ENCODE measurements at regions not wholly inside any gene's neighbourhood (a gene's known extent, or its start where the extent isn't known, plus 50 kb on each side); places are given as distances from the start of the nearest gene placed in this dataset.
"Not testable (repeated sequence)": the region's sequence is repeated elsewhere in the genome, so short reads cannot be mapped to it uniquely, and the experiment has no call there.

- no peak overlapping the region for H3K4me3 ChIP-seq (ENCODE audit: low read depth, low read length)
- TF ChIP-seq, protein P1, sequence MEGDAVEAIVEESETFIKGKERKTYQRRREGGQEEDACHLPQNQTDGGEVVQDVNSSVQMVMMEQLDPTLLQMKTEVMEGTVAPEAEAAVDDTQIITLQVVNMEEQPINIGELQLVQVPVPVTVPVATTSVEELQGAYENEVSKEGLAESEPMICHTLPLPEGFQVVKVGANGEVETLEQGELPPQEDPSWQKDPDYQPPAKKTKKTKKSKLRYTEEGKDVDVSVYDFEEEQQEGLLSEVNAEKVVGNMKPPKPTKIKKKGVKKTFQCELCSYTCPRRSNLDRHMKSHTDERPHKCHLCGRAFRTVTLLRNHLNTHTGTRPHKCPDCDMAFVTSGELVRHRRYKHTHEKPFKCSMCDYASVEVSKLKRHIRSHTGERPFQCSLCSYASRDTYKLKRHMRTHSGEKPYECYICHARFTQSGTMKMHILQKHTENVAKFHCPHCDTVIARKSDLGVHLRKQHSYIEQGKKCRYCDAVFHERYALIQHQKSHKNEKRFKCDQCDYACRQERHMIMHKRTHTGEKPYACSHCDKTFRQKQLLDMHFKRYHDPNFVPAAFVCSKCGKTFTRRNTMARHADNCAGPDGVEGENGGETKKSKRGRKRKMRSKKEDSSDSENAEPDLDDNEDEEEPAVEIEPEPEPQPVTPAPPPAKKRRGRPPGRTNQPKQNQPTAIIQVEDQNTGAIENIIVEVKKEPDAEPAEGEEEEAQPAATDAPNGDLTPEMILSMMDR (IDR thresholded peaks at IDR 0.05; ENCODE audit: low read depth, low read length): no peak
These were observed 1016.5 kb upstream of the FOXG1 start for GRCh38 chr14:27750114-27750513.

DNA sequence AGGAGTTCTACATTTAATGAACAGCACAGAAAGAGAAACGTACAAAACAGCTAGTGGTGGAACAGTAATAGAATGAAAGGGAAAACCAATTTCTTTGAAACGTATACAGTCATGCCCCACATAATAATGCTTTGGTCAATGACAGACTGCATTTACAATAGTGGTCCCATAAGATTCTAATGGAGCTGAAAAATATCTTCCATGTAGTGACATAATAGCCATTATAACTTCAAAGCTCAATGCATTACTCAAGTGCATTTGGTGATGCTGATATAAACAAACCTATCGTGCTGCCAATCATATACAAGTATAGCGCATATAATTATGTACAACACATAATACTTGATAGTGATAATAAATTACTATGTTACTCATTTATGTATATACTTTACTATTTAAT, 1008.9 kb upstream of the FOXG1 start:
- H3K4me3 ChIP-seq (ENCODE audit: low read depth, low read length): not testable (repeated sequence)

DNA sequence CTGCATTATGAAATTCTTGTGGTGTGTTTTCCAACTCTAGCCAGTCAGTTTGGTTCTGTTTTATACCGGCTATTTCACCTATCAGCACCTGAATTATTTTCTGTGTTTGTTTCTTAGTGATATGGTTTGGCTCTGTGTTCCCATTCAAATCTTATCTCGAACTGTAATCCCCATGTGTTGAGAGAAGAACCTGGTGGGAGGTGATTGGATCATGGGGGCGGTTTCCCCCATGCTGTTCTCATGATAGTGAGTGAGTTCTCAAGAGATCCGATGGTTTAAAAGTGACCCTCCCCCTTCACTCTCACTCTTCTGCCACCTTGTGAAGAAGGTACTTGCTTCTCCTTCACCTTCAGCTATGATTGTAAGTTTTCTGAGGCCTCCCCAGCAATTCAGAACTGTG, 1006.2 kb upstream of the FOXG1 start:
- H3K4me3 ChIP-seq (ENCODE audit: low read depth, low read length): not testable (repeated sequence)

GRCh38 chr14:27799066-27800028, 967.2 kb upstream of the FOXG1 start:
- not testable (repeated sequence) for H3K4me3 ChIP-seq (ENCODE audit: low read depth, low read length)

DNA sequence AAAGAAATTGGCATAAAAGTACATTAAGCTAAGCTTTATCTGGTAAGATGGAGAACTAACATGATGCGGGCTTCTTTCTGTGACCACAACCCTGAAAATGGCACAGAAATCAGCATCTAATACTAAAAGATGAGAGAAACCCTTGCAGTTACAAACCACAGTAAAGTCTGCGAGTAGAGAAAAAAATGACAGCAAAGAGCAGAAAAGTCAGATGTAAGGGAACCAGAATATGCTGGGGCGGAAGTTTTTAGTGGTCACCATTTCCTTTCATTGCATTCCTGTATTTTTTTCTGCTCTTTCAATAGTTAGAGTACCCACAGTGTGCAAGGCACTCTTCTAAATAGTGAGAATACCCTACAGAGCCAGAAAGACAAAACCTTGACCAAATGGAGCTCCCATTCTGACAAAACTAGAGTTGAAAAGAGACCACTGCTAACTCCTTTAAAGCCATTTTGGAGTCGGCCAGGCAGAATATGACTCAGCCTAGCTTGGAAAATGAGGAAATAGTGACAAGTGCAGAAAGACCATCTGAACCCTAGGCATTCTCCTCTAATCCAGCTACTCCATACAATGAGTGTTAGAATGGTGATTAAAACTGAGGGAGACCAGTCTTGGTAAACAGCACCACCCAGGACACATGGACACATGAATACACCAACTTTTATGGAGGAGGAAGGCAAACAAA, 948.7 kb upstream of the FOXG1 start:
- not testable (repeated sequence) for H3K4me3 ChIP-seq (ENCODE audit: low read depth, low read length)

DNA sequence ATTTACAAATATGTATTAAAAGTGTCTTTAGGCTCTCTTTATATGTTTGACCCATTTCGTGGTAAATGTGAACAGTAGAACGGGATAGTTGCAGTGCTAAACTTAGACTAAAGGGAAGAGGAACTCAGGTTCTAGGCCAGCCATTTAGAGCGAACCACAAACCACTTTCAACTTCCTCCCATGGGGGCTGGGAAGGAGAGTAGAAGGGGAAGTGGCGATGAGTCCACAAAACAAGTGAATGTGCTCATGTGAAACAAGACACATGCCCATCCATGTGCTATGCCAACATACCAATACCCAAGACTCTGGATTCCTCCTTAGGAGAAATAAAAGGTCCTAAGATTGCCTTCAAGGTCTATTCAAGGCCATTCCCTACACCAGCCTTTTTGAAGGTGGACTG, 940.4 kb upstream of the FOXG1 start:
- not testable (repeated sequence) for H3K4me3 ChIP-seq (ENCODE audit: low read depth, low read length)

GRCh38 chr14:27831978-27832377, 934.6 kb upstream of the FOXG1 start:
- H3K4me3 ChIP-seq (ENCODE audit: low read depth, low read length): not testable (repeated sequence)

- H3K4me3 ChIP-seq (ENCODE audit: low read depth, low read length): not testable (repeated sequence)
These were observed 933.6 kb upstream of the FOXG1 start for GRCh38 chr14:27833001-27833400.

DNA sequence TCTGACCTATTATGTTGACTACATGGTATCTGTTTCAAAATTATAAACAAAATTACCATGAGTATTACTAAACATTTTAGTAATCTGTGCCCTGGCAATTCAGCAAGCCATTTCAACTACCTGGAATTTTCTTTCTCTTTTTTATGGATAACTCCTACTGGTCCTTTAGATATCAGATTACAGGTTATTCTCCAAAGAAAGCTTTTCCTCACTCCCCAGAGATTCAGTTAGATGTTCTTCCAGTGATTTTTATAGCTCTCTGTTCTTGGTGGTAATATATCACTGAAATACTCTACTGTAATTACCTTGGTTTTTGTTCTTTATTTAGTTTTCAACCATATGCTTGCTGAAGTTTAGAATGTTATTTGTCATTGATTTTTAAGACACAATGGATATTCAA, 930.2 kb upstream of the FOXG1 start:
- H3K4me3 ChIP-seq (ENCODE audit: low read depth, low read length): no peak overlapping the region
- TF ChIP-seq, protein P1 (IDR thresholded peaks at IDR 0.05; ENCODE audit: low read depth, low read length): no peak

GRCh38 chr14:27845241-27845850, 921.2 kb upstream of the FOXG1 start:
- H3K4me3 ChIP-seq (ENCODE audit: low read depth, low read length): no peak overlapping the region
- TF ChIP-seq, protein P1 (IDR thresholded peaks at IDR 0.05; ENCODE audit: low read depth, low read length): no peak

DNA sequence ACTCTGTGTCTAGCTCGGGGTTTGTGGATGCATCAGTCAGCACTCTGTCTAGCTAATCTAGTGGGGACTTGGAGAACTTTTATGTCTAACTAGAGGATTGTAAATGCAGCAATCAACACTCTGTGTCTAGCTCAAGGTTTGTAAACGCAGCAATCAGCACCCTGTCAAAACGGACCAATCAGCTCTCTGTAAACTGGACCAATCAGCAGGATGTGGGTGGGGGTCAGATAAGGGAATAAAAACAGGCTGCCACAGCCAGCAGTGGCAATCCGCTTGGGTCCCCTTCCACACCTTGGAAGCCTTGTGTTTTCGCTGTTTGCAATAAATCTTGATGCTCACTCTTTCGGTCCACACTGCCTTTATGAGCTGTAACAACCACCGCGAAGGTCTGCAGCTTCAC, 920.7 kb upstream of the FOXG1 start:
- no peak overlapping the region for H3K4me3 ChIP-seq (ENCODE audit: low read depth, low read length)
- TF ChIP-seq, protein P1 (IDR thresholded peaks at IDR 0.05; ENCODE audit: low read depth, low read length): no peak

DNA sequence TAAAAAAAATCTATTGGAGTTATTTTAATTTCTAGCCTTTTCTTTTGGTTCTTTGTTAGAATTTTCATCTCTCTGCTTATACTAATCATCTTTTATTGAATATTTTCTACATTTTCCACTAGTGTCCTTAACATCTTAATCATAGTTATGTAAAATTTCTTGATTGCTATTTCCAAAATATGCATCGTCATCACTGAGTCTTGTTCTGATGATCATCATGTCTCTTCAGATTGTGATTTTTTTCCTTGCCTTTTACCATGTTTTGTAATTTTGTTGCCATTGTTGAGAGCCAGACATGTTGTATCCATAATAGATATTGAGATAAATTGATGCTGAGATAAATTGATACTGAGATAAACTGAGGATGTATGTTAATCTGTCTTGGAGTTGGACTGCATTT, 919.1 kb upstream of the FOXG1 start:
- not testable (repeated sequence) for H3K4me3 ChIP-seq (ENCODE audit: low read depth, low read length)

DNA sequence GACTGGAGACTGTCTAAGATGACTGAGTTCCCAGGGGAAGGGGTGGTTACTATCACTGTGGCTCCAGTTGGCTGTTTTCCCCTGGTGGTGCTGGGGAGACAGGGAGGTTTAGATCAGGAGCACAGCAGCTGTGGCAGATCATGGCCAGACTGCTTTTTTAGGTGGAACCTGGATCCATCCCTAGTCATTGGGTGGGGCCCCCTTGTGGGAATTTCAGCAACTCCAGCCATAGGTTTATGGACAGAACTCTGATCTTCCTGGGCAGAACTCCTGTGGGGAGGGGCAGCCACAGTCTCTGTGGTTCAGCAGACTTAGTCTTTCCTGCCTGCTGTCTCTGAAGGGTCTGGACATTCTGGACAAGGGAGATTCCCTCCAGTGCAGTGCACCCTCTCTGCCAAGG, 917.4 kb upstream of the FOXG1 start:
- not testable (repeated sequence) for H3K4me3 ChIP-seq (ENCODE audit: low read depth, low read length)
